C1 segment of cervical spinal cord (tissue), 14 donors: ENCODE measurements at regions not wholly inside any gene's neighbourhood (a gene's known extent, or its start where the extent isn't known, plus 50 kb on each side); places are given as distances from the start of the nearest gene placed in this dataset.

Source experiments
- DNase-seq, 14 donors: peaks; one replicate each; lab custom pipeline; 2025; lab: John Stamatoyannopoulos, UW

DNA sequence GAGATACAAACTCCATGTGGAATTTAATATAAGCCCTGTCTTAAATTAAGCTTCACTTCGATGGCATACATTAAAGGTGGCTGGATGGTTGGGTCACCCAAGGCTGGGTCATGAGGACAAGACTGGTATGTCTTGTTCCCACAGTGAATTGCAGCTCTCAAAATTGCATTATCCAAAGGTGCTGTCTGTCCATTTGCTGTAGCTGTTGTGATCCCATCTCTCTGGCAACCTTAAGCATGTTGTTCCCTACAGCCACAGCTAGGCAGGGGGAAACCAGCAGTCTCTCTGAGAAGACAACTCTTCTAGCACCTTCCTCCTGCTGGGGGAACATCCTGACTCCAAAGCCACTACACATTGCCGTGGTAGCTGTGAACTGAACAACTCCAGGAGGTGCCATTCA is 187.0 kb downstream of the NUAK1 start:
- DNase-seq: no peak

DNA sequence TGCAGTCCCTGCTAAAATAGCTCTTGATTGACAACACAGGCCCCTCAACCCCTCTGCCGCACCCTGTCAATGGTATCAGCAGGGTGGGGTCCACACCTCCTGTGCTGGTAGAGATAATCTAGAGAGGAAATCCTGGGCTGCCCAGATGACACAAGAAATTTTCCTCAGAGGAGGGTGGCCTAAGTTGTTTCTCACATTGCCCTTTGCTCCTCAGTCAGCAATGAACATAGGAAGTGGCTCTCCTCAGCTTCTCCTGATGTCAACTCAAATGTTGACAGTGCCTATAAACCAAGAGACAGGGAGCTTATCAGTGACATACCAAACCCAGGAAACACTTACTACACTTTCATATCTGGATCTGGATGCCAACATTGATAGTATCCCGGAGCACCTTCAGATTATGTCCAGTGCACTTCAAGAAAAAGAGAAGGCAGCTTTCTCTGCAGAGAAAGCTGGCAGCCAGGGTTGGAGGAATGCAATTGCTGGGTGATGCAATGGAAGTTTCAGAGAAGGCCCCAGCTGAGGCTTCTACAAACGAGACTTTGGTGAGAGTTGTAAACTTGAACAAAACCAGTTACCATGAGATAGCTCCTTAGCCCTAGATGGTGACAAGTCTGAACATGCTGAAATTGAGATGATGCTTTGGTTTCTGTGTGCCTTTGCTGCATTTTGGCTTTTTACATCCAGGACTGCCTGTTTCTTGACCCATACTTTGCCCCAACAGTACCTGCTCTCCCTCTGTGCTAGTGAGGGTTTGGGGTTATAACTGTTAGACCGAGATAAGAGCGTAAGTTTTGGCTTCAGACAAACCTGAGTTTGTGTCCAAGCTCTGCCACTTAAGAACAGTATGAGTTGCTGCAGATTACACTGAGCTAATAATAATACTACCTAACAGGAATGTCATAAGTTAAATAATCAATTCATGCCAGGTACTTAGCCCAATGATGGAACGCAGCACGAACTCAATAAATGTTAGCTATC is 183.5 kb downstream of the NUAK1 start:
- no peak for DNase-seq

DNA sequence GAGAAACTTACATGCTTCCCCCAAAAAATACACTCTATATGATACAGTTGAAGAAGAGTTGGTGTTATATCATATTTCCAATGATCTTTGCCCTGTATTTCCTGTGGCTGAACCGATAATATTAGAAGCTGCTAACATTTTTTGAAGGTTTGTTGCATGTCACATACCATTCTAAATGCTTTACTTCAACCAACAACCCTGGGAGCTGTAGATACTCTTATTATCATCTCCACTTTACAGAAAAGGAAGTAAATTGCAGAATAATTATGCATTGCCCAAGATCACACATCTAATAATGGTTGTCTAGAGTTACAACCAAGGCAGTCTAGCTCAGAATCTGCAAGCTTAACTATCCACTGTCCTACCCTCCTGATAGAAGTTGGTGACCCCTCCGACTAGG is 182.8 kb downstream of the NUAK1 start:
- DNase-seq: no peak

DNA sequence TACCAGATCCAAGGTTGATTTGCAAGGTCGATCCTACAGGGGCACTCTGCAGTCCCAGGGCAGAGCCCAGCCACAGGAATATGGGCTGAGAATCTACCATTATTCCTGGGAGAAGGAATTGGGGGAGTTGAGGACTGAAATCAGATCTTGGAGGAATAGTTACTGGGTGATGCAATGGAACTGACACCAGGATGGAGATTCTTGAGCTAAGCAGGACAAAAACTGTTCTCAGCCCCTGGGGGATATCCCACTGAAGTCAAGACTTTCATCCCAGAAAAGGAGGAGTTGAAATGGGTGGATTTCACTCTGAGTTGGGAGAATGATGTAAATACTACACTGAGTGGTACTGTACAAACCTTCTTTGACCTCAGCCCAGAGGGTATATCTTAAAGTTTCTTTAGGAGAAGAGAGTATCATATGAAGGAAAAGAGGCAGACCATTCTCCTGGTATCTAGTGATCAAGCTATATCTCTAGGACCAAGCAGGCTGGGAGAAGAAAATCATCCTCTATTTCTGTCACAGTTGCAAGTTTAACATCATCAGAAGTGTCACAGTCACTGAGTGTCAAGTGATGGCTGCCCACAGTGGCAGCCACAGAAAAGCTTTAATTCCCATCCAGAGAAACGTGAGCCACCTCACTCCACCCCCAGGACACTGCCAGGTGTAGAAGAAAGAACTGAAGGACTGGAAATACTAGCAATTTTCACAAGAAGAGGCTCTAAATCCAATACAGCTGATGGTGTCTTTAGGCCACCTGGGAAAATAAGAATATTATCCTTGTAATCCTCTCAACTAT is 181.9 kb downstream of the NUAK1 start:
- DNase-seq: no peak

DNA sequence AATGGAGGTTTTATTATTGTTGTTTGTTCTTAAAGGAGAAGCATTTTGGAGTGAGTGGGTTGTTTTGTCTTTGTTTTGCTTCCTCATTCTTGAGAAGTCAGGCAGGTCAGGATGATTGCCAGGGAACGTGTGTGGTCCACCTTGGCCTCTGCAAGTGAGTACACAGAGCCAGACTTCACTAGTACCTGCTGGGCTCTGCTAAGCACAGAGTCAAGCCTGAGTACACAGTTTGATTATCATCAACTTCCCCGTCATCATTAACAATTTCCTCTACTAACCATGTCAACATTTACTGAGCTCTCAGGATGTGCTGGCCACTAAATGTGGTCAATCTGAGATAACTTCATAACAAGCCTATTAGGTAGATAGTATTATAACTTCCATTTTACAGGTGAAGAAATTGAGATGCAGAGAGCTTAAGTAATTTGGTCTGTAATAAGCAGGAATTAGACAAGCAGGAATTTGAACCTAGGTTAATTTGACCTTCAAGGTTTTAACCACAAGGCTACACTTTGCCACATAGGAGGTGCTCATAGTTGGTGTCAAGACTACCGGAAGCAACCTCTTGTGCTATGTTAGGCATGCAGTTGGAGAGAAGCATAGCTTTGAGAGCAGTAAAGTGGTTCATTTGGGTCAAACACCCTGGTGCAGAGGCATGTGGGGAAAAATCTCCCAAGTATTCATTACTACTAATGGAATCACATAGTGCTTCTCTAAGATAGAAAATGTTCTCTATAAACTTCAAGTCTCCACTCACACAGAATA is 178.3 kb downstream of the NUAK1 start:
- no peak for DNase-seq

DNA sequence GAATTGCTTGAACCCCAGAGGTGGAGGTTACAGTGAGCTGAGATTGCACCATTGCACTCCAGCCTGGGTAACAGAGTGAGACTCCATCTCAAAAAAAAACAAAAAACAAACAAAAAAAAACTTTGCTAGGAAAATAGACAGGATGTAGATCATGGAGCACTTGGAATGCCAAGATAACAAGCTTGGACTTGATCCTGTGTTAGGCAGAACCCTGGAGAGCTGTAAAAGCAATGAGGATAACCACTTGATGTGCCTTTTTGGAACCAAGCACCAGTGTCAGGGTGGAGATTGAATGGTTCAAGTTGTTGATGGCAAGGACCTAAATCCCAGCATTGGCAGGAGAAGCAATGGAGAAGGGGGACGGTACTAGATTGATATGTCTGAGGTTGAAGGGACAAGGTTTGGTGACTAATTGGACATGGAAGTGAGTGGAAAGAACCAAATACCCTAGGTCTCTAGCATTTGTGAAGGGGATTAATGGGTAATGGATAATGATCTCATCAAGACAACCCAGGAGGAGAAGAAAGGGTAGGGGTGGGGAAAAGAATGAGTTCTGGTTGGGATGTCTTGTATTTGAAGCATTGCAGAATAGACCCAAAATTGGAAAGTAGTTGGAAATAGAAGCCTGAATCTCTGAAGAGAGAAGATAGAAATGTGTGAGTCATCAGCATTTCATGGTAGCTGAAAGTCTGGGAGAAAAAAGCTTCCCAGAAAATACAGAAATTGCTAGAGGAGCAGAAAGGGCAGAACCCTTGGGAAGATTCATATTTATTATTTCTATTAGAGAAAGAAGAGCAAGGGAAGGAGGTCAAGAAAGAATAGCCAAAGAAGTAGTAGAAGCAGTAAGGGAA is 176.7 kb downstream of the NUAK1 start:
- DNase-seq: no peak

DNA sequence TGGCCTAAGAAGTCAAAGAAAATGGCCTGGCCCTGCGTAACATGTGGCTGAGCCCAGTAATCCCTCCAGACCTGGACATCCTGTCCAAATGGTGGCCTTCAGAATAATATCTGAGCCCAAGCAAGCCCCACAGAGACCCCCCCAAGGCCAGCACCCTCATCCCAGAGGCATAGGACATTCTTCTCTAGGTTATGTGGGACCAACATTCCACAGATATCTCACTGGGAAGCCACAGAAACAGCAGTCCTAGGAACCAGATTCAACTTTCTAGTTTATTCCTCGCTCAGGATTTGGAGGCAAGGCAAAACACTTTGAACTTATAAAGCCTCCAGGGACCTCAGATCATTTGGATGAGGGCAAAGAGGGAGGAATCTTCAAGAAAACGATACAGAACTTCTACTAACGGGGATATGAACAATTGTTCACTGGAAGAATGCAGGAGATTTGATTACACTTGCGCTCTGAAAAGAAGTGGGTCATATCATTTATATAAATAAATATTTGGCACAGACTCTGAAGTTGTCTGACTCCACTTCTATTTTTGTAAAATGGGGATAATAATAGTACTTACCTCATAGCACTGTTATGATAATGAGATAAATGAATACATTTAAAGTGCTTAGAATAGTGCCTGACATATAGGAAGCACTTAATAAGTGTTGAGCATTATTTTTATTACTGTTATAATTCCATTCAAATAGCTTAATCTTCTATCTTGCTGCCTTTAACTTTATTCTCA is 171.5 kb downstream of the NUAK1 start:
- DNase-seq: no peak

DNA sequence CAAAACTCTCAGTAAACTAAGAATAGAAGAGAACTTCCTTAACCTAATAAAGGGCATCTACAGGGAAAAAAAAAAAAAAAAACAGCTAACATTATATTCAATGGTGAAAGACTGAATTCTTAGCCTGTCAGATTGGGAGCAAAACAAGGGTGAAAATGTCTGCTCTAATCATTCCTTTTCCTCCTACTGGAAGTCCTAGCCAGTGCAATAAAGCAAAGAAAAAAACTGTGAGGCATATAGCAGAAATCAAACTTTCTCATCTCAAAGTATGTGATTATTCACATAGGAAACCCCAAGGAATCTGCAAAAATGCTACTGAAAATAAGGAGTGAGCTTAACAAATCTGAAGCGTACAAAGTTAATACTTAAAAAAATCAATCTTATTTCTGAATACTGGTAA is 170.7 kb downstream of the NUAK1 start:
- DNase-seq: no peak

DNA sequence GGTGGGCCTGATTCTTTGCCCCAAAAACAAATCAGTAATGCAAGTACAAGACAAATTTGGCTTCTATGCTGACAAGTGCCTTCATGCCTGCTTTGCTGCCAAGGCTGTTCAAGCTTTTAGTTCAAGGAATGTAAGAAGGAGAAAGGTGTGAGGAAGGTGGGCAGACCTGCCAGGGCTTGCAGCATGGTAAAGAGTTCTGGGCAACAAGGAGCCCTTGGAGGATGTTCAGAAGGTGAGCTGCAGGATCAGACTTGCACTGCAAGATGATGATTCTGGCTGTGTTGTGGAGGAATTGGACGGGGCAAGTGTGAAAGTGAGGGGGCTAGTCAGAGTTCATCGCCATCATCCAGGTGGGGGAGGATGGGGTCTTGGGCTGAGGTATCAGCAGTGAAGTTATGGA is 167.9 kb downstream of the NUAK1 start:
- no peak for DNase-seq

DNA sequence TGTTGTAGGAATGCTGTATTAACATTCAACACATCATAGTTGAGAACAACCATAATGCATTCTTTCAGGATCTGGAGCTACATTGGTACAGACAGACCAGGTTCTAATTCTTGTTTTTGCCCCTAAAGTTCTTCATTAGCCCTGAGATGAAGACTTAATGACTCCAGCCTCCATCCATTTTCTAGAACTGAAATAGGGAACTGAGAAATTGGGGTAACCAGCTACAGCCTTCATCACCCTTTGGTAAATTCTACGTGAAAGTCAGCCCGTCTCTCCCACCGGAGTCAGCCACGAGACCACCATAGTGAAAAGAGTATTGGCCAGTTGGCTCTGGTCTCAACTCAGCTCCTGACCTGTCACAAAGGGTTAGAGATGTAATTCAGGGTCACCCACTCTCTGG is 164.0 kb downstream of the NUAK1 start:
- no peak for DNase-seq

DNA sequence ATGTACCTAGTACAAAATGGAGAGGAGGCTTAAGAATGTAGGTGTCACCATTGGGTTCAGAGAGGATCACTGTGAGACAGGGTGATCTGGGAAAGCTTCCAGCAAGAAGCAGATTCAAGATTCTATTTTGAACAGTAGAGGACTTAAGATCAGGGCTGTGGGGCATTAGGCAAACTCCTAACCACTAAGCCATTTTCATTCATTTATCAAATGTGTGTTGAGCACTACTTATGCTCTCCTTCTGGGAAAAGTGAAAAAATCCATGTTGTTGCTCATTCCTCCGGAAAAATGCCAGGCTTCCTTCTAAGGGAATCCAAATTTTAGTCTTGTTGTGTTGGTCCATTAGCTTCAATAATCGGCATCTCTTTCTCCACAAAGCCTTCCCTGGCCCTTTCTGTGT is 163.4 kb downstream of the NUAK1 start:
- DNase-seq: no peak

DNA sequence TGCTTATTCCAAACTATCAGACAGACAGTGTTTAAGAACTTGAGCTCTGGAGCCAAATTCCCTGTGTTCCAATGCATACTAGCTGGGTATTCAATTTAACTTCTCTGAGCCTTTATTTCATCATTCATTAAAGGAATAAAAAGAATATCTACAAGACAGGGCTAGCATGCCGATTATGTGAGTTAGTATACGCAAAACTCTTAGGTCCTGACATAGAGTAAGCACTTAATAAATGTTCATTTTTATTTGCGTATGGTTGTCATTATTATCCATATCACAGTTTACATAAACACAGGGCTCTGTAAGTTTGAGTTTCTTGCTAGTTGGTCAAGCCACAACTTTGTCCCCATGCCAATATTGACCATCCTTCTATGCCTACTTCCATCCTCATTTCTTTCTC is 161.5 kb downstream of the NUAK1 start:
- DNase-seq: no peak

DNA sequence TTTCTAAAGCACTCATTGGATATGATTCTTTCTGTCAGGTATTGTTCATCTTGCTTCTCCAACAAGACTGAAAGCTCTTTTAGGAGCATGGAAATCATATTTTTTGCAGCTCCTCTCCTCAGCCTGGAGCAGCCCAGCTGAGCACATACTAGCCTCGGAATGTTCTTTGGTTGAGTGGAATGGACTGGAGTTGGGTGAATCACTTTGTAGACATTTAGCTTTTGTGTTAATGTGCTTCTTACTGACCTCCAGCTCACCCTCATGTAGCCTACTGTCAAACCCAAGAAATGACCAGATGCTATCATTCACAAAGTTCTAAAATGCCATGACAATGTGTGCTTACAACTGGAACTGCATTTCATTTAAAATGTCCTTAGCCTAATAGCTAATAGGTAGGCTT is 161.1 kb downstream of the NUAK1 start:
- DNase-seq: no peak

DNA sequence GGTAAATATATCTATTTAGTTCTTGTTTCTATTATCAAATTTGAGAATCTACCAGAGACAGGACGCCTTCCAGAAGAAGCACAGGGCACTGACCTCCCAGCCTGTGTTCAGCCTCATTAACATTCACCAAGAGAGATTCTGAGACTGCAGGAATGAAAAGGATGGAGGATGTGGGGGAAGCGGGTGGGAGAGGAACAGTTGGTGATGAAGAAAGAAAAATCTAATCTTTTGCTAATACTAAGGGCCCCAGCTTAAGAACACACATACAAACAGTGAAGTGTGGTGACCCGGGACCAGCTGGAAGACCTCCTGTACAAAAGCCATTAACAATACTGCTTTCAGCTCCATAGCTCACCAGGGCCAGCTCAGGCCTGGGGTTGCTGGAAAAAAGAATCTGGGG is 160.5 kb downstream of the NUAK1 start:
- no peak for DNase-seq

DNA sequence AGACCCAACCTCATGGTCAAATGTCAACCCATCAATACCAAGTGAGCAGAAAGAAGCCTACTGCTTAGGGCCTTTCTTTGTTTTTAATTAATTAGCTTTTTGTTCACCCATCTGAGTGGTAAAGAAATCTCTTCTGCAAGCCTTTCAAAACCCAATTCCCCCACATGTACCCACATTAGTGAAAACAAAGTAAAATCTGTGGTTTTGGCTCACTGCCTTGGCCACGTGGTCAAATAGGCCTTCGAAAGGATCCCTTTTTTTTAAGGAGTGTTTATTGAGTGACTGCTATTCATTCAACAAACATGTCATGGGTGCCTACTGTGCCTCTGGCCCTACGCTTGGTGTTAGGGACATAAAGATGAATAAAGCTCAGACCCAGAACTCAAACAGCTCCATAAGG is 160.1 kb downstream of the NUAK1 start:
- no peak for DNase-seq

DNA sequence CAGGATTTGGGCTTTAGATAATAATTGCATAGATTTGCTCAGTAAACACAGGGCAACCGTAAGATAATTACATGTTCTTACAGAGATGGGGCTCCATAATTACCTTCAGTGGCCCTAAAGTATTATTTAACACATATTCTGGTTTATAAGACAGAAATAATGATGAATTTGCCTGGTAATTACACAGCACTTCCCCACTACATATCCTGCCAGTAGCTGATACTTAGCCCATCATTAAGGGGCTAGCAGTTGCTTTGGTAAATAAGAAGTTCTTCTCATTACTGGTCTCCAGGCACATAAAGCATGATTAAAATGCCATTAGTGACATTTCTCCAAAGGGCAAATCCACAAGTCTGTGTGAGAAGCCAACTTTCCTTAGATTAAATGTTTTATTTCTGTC is 158.7 kb downstream of the NUAK1 start:
- DNase-seq: no peak

DNA sequence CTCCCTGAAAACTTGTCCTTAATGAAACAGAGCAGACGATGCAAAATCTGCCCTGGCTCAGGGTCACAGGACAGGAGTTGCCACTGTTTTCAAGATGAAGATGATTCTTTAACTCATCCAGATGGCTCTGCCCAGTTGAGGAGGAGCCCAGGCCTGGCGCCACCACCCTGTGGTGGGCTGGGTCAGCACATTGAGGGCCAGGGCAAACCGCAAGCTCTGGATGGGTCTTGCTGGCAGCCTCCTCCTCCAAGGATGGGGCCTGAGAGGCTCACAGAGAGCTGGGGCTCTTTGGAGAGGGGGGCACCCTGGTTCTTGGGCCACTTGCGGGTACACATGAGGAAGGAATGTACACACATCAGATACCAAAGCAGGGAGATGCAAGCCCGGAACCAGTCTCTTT is 158.2 kb downstream of the NUAK1 start:
- DNase-seq: no peak

DNA sequence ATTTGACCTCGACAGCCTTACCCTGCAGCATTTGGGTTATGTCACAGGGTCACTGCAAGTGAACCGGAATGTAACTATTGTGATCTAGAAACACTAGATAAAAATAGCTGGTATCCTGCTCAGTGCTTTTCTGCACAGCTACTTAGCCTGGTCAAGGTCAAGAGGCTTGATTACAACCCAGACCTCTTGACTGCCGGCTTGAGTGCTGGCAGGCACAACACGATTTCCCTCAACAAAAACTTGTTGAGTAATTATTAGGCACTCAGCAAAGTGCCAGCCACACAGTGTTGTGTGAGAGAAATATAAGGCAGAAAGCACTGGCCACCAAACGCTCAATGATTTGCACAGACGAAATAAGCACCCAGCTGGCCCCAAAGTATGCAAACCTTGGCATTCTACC is 156.7 kb downstream of the NUAK1 start:
- DNase-seq: no peak

DNA sequence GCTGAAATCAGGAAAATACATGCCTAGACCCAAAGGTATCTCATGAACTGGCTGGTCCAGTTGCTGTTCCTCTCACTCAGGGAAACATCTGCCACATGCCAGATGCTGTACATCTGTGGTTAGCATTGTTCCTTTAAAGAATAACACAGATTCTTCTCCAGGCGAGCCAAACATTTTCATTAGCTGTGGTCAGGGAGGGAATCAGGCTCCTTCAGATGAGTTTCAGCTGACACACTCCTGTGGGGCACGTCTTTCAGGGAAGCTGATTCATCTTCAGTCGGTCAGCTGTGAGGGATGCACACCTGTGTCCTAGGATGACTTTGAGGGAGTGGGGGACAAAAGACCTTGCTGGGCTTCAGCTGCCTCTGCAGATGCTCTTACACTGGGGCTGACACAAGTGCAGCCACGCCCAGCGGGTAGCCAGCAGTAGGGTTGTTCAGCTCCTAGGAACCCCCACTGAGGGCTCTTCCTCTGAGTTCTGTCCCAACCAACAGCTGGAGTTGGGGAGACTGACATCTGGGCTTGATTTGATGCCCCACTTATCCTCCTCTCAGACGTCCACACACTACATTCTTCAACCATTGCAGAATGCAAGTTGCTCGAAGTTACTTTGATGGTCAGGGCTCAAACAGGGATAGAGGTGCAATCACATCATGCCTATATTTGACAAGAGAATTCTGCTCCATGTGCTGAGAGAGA is 155.0 kb downstream of the NUAK1 start:
- DNase-seq: no peak

DNA sequence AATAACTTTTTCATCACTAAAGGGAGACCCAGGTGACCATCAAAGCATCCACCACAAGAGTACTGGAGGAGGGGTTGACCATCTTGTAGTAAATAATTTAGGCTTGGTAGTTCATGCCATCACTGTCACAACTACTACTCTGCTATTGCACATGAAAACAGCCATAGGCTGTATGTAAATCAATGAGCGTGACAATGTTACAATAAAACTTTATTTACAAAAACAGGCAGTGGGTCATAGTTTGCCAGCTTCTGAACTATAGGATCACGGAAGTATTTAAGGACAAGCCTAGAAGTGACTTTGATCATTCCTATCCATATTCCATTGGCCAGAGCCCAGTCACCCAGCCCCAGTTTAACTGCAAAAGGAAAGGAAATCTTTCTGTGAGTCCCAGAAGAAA is 153.4 kb downstream of the NUAK1 start:
- no peak for DNase-seq
